ENCODE measurements at regions not wholly inside any gene's neighbourhood (a gene's known extent, or its start where the extent isn't known, plus 50 kb on each side); places are given as distances from the start of the nearest gene placed in this dataset.

GRCh38 chr5:158145827-158146226, 286.9 kb upstream of the CLINT1 start:
- no peak for DNase-seq

DNA sequence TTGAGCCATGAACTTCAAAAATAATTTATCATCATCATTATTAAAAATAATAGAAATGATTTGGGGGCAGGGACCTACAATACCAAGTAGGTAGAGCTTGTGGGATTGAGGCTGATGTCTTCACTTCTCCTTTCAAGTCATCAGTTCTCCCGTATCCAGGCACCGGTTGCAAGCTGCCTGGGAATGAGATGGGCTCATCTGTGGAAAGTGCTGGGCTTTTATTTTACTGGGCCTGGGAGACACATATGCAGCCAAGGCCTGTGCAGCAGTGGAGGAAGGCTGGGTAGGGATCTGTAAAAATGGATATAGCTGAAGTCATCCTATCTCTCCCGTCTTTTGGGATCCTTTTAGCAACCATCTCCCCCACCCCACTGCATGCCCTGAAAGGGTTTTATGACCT, 284.1 kb upstream of the CLINT1 start:
- no peak for DNase-seq

DNA sequence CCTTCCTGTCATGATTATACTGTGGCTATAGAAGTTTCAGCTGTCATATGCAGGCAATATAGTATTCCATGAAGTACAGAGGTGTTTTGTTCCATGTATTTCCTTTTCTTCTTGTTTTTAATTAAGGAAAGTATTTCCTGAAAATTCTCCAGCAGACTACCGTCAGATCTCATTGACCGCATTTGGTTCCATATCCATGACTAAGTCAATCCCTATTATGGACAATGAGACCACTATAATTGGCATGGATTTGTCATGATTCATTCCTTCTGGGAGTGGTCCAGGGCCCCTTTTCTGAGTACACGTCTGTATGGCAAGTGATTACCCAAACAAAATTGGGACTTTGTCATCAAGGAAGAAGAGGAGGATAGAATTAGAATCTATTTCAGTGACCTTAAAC, 283.2 kb upstream of the CLINT1 start:
- DNase-seq, result no peak

DNA sequence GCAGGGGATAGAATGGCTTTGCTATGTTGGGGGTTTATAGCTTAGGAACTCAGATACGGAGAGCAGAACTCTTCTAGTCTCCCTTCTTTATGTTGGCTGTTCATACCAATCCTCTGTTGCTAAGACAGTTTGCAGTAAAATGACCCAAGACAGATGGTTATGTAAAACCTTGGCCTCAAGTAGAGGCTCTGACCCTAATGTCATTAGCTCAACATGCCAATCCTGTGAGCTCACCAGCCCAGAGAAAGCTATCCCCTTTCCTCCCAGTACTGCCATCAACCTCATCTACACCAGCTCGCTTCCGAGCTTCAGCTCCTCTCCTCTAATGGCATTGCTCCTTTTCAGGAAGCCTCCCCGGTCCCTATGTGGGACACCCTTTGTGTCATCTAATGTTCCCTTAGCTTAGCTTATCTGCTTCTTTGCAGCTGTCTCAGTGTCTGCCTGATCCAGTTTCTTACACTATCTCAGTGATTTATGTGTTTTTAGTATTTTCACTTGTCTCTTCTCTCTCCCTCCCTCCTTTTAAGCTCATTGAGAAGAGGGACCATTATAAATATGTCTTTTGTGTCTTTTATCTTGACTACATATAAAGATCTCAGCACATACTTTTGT, 281.3 kb upstream of the CLINT1 start:
- no peak for DNase-seq

DNA sequence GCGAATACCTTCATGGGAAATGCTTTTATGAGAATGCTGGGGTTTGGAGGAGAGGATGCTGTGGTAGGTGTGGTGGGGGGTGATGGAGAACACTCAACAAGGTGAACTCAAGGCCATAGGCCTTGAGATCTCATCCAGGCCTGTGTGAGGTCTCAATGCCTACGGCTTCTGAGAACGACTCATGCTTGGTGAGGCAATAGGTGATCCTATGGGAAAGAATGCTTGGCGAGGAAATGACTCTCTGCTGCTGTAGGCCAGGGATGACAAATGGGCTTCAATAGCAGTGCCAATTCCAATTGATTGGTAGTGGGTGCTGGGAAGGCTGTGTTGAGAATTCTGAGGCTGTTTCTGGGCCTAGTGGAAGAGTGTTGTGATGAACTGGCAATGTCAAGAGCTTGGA, 280.2 kb upstream of the CLINT1 start:
- no peak for DNase-seq

DNA sequence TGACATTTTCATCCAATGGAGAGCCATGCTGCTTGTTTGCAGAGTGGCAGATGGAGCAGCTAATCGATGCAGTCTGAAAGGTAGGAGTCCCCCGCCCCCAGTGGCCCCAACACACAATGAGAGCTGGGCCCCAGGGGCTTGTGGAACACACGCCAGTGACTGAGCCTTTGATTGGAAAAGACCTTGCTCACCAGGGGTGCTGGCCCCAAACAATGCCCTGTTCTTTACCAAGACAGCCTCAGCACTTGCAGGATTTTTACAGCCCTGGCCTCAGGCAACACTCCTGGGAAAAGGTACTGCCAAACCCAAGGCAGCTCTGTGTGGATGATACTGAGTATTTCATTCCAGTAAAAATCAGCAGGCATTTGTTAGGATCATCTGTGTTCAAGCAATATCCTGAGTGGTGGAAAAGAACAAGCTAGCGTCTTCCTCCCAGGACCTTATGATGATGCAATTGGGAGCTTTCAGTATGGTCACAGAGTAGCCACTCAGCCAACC, 276.8 kb upstream of the CLINT1 start:
- no peak for DNase-seq

DNA sequence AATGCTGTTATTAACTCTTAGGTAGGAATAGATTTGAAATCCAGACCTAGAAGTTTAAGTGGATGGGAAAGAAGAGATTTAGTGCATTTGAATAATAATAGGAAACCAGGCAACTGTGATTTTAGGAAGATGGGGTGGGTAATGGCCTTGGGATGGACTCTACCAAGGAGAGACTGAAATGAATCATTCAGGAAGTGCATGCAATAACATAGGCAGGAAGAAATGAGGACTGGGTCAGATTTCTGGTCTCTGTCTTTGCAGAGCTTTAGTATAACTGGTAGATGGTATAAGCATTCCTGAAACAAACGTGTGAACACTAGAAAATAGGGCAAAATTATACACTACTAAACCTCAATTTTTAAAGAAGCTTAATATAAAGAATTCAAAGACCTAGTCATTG, 274.4 kb upstream of the CLINT1 start:
- no peak for DNase-seq

DNA sequence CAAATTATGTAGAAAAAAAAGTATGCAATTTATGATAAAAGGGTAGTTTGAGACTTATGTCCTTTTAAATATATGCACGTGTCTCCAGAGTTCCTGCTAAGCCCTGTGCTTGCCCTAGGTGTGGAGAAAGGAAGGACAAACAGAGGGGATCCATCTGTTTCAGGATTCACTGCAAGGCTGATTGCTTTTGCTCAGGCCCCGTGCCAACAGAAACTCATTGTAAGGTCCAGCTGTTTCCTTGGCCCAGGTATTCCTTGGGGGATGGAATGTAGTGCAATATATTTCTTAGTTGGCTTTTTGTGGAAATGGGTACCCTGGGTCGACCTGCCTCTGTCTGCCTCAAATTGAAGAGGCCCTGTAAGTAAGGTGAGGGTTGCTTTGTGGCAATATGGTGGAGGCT, 268.6 kb upstream of the CLINT1 start:
- DNase-seq, result no peak

DNA sequence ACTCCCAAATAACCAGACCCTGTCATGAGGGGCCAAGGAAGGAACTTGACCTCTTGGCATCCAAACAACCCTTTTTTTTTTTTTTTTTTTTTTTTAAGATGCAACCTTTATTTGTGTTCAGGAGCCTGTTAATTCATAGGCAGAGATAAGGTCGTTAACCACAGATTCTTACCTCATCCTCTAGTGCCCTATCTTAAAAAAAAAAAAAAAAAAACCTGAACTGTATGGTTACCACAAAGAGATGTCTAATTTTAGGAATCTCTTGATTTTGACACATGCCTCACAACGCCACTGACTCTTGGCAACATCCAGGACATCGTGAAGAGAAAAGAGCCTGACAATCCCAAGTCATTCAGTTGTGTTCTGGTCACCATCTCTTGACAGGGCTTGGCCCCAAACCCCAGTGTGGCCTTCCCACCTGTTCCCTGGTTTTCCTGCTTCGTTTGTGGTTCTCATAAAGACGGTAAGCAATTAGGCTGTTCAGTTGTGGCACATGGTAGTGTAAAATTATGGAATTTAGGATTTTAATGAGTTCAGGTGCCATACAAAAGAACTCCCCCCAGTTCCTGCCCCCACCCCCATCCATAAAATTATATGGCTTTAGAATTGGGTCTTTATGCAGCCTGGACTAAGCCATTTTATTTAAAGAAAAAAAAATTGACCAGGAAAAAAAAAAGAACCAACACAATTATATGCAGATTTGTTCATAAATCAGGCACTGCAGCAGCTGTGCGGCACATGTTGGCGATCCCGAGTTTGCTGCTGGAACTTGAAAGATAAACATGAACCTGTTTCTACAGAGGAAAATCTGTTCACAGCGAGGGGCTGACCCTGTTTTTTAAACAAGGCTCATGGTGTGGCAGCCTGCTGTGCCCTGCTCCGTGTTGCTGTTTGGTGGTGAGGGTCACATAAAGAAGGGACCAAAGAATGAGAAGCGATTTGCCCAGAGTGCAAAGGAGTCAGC, 267.8 kb upstream of the CLINT1 start:
- no peak for DNase-seq

GRCh38 chr5:158124606-158125316, 265.8 kb upstream of the CLINT1 start:
- DNase-seq, result no peak

DNA sequence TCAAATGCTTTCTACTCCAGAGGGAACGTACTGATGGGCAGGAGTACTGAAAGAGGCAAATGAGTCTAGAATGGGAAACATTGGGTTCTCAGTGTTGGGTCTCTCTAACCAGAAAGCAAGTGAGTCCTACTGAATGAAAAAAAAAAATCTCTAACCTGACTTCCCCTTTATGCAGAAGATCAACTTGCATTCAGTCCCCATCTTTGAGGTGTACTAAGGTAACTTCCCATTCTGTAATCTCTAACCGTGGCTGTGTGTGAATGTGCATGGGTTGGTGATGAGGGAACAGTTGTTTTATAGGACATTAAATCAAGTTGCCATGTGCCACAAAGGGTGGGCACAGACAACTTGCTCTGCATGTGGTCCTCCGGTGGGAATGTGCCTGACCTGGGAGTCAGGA, 264.6 kb upstream of the CLINT1 start:
- DNase-seq, result no peak

DNA sequence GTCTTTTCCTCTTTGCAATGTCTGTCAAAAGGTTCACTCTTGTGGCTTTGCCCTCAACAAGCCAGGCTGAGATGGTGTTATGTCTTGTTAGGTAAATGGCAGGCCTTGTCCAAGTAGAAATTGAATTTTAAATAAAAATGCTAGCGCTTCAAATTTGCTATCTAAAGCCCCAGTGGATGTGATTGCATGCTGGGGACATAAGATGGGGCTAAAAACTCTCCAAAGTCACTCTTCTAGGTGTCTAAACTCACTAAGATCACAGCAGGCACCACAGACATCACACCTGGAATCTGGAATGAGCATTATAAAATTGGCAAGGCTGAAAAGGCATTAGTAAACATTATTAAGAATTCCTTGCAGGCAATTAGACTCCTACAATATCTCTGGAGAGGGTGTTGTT, 262.7 kb upstream of the CLINT1 start:
- DNase-seq, result no peak

GRCh38 chr5:158120760-158121159, 261.8 kb upstream of the CLINT1 start:
- no peak for DNase-seq

- no peak for DNase-seq
These were observed 261.2 kb upstream of the CLINT1 start for GRCh38 chr5:158119961-158120723.

DNA sequence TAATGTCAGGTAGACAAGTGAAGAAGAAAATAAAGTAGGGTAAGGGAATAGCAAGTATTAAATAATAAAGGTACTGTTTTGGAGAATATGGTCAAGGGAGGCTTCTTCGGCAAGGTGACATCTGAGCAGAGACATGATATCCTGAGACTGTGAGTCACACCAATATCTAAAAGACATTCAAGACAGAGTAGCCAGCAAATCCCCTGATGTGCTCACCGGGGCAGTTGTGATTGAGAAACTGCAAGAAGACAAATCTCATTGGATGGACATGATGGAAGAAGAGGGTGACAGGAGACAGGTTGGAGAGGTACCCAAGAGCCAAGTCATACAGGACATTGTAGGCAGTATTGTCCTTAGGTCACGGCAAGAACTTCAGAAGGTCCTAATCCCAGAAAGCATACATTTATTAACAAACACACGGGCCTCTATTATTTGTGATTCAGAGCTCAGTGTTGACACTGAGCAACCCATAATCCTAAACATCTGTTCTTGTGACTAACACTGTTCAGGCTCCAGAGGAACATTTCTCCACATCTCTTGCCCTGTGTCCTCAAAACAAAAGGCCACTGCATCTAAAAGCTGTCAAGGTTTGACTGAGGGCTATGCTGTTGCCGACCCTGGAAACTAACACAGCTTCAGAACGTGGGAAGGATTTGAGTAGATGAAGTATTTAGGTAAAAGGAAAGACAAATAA, 258.7 kb upstream of the CLINT1 start:
- no peak for DNase-seq

DNA sequence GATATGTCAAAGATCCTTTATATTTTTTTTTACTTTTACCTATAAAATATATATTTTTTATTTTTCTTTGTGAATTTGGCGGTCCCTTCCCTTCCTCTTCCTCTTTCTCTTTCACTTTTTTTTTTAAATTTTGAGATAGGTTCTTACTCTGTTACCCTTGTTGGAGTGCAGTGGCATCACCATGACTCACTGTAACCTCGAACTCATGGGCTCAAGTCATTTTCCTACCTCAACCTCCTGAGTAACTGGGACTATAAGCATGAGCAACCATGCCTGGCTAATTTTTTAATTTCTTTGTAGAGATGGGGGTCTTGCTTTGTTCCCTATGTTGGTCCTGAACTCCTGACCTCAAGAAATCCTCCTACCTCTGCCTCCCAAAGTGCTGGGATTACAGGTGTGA, 258.0 kb upstream of the CLINT1 start:
- DNase-seq, result no peak

DNA sequence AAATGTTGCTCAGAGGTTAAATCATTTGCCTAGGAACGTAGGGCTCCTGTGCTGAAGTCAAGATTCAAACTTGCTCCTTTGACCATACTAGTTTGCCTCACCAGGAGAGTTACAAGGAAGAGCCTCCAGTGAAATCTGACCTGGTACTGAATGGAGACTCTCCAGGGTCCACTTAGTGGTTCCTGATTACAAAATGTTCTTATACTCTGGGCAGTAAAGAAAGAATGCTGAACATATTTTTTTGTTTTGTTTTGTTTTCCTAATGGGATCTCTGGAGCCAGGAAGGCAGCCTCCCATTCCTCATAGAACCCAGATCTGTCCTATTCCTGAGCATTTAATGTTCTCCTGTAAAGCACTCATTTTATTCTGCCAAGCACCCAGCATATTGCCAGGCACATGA, 256.5 kb upstream of the CLINT1 start:
- no peak for DNase-seq

DNA sequence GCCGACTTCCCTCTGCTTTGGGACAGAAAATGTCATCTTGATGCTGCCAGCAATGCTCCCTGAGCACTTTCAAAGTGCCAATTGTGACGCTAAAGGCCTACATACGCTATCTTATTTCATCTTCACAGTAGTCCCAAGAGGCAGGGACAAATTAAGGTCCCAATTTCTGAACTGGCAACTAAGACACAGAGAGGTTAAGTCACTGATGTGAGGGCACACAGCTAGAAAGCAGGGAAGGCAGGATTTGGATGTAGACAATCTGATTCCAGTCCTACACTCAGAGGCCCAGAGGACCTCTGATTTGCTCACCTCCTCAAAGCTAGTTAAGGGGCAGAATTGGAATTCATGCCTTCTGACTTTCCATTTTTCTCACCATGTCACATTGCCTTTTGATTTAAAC, 249.2 kb upstream of the CLINT1 start:
- DNase-seq, result no peak

GRCh38 chr5:158100373-158100888, 241.5 kb upstream of the CLINT1 start:
- no peak for DNase-seq

GRCh38 chr5:158099571-158100105, 240.7 kb upstream of the CLINT1 start:
- no peak for DNase-seq

GRCh38 chr5:158096835-158097234, 237.9 kb upstream of the CLINT1 start:
- DNase-seq, result no peak

DNA sequence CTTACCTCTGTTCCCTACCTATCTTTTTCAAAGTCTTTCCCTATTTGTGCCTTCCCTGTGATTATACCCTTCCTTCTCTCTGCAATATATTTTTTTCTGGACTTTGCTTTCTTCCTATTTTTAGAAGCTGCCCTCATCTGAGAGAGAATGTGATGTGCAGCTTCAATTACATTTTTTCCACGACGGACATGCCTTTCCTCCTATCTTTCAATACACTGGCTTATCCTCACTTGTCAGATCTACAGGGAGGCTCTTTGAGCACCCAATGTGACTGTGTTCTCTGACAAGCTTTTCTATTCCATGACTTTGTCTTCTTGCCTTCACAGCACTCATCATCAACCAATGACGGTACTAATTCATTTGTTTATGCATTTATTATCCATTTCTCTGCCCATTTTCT, 227.9 kb upstream of the CLINT1 start:
- no peak for DNase-seq

Data from DMS53 (cell line).